T47D (cell line): ENCODE measurements at regions not wholly inside any gene's neighbourhood (a gene's known extent, or its start where the extent isn't known, plus 50 kb on each side); places are given as distances from the start of the nearest gene placed in this dataset.
A peak's percentile ranks its signal among the peaks of the same experiment; 100 is the strongest.

Source experiments
- DNase-seq, 2 experiments: peaks; one replicate each; pipeline versions ENCODE4 v3.0.0 to v3.0.0-alpha.2; 2011 to 2012; ENCODE audit warnings: low read depth in 1 of 2, low spot score in 1 of 2
- JUND ChIP-seq: IDR thresholded peaks from 2 replicates; pipeline ENCODE4 v1.6.1; 2012; ENCODE audit warnings: low read depth
- in situ Hi-C: cut with HindIII; loops from 2 replicates; pipeline ENCODE4 v1.10.0; 2016; ENCODE audit warnings: low sequenced_read_pairs, low pct_unique_long_range_greater_than_20kb

GRCh38 chr13:109979228-109979627 is 192.8 kb upstream of the IRS2 start:
- in situ Hi-C loops, result no loop called here
- no peak for TF ChIP-seq JUND
- peak in 1 of 2 experiments; percentile 12 for DNase-seq

- in situ Hi-C loops, result no loop called here
- no peak for TF ChIP-seq JUND
- no peak for DNase-seq
Observed at GRCh38 chr13:109977212-109977968, 191.0 kb upstream of the IRS2 start.

- TF ChIP-seq JUND, result no peak
- in situ Hi-C loops, result no loop called here
- no peak for DNase-seq
Observed at GRCh38 chr13:109976206-109976997, 190.0 kb upstream of the IRS2 start.

- TF ChIP-seq JUND, result no peak
- no peak for DNase-seq
- in situ Hi-C loops, result no loop called here
Observed at GRCh38 chr13:109974354-109974753, 188.0 kb upstream of the IRS2 start.

- no peak for TF ChIP-seq JUND
- in situ Hi-C loops, result no loop called here
- DNase-seq, result no peak
Observed at GRCh38 chr13:109973279-109973678, 186.9 kb upstream of the IRS2 start.

- in situ Hi-C loops, result no loop called here
- no peak for DNase-seq
Observed at GRCh38 chr13:109971456-109972090, 185.2 kb upstream of the IRS2 start.

GRCh38 chr13:109971006-109971405 is 184.6 kb upstream of the IRS2 start:
- DNase-seq, result no peak
- in situ Hi-C loops, result no loop called here
- no peak for TF ChIP-seq JUND

More at GRCh38 chr13:109971456-109972090, 185.2 kb upstream of the IRS2 start:
- TF ChIP-seq JUND, result no peak

- in situ Hi-C loops, result no loop called here
- TF ChIP-seq JUND, result no peak
- no peak for DNase-seq
Observed at GRCh38 chr13:109968876-109969577, 182.6 kb upstream of the IRS2 start.

- in situ Hi-C loops, result no loop called here
- TF ChIP-seq JUND, result no peak
- no peak for DNase-seq
Observed at GRCh38 chr13:109963960-109964563, 177.7 kb upstream of the IRS2 start.

GRCh38 chr13:109963384-109963783 is 177.0 kb upstream of the IRS2 start:
- in situ Hi-C loops, result no loop called here
- TF ChIP-seq JUND, result no peak
- DNase-seq, result no peak

GRCh38 chr13:109959903-109960302 is 173.5 kb upstream of the IRS2 start:
- TF ChIP-seq JUND, result no peak
- in situ Hi-C loops, result no loop called here
- DNase-seq, result no peak

GRCh38 chr13:109957875-109958274 is 171.5 kb upstream of the IRS2 start:
- DNase-seq, result no peak
- in situ Hi-C loops, result no loop called here
- no peak for TF ChIP-seq JUND
